CD14-positive monocyte (primary cell): ENCODE measurements at regions not wholly inside any gene's neighbourhood (a gene's known extent, or its start where the extent isn't known, plus 50 kb on each side); places are given as distances from the start of the nearest gene placed in this dataset.
A peak's percentile ranks its signal among the peaks of the same experiment; 100 is the strongest.

Experiments
- DNase-seq, 3 donors: peaks; one replicate each; pipeline ENCODE4 v3.0.0-alpha.2; 2011 to 2022
- H2AFZ ChIP-seq: 2 replicates; pipeline ENCODE4 v1.6.0; 2012; ENCODE audit warnings: mild to moderate bottlenecking, low read depth, low read length, inconsistent platforms; ENCODE audit not compliant: insufficient read depth, poor library complexity, severe bottlenecking
- H3K27ac ChIP-seq, 2 donors: 1 replicate in 1 of 2; 2 replicates in 1 of 2; pipeline ENCODE4 v1.5.1; 2012 to 2013; ENCODE audit warnings: low read length in 2 of 2, control low read depth in 1 of 2, inconsistent platforms in 1 of 2, low read depth in 1 of 2, mild to moderate bottlenecking in 1 of 2
- H3K27me3 ChIP-seq, 2 donors: one replicate each; pipeline versions ENCODE4 v1.6.0 to v1.6.1; 2011 to 2013; ENCODE audit warnings: low read length in 2 of 2; ENCODE audit not compliant: control insufficient read depth in 2 of 2, insufficient read depth in 2 of 2
- H3K36me3 ChIP-seq, 2 donors: replicated peaks in 1 of 2; 1 replicate in 1 of 2; 2 replicates in 1 of 2; pipeline versions ENCODE4 v1.5.1 to v1.6.1; 2012 to 2013; ENCODE audit warnings: low read length in 2 of 2, control low read depth in 1 of 2, inconsistent platforms in 1 of 2, mild to moderate bottlenecking in 1 of 2; ENCODE audit not compliant: insufficient read depth in 2 of 2, control insufficient read depth in 1 of 2
- H3K4me1 ChIP-seq, 2 donors: 1 replicate in 1 of 2; 2 replicates in 1 of 2; pipeline versions ENCODE4 v1.5.1 to v1.6.1; 2012 to 2013; ENCODE audit warnings: low read length in 2 of 2, control low read depth in 1 of 2, inconsistent platforms in 1 of 2, mild to moderate bottlenecking in 1 of 2, moderate library complexity in 1 of 2; ENCODE audit not compliant: insufficient read depth in 2 of 2, control insufficient read depth in 1 of 2
- H3K4me2 ChIP-seq: replicated peaks from 2 replicates; pipeline ENCODE3; 2012; ENCODE audit warnings: low read length, moderate library complexity, mild to moderate bottlenecking; ENCODE audit not compliant: poor library complexity, severe bottlenecking; ENCODE audit errors: extremely low read depth
- H3K4me3 ChIP-seq, 3 experiments: fragments of 200-600 bp in 1 of 3; sonication (generic) in 1 of 3; replicated peaks in 1 of 3; 1 replicate in 2 of 3; 2 replicates in 1 of 3; pipeline ENCODE4 v1.5.1; 2011 to 2013; ENCODE audit warnings: low read length in 3 of 3, mild to moderate bottlenecking in 3 of 3, control low read depth in 2 of 3, low read depth in 2 of 3, inconsistent platforms in 1 of 3, moderate library complexity in 1 of 3
- H3K79me2 ChIP-seq: 2 replicates; pipeline ENCODE4 v1.6.0; 2012; ENCODE audit warnings: mild to moderate bottlenecking, control low read depth, inconsistent platforms, low read length, moderate library complexity; ENCODE audit not compliant: insufficient read depth
- H3K9ac ChIP-seq: 2 replicates; pipeline ENCODE4 v1.6.0; 2017; ENCODE audit warnings: low read length, mild to moderate bottlenecking; ENCODE audit not compliant: insufficient read depth, poor library complexity, severe bottlenecking
- H3K9me3 ChIP-seq, 2 donors: replicated peaks in 1 of 2; 1 replicate in 1 of 2; 2 replicates in 1 of 2; pipeline versions ENCODE4 v1.5.1 to v1.6.1; 2012 to 2013; ENCODE audit warnings: low read length in 2 of 2, control low read depth in 1 of 2; ENCODE audit not compliant: control insufficient read depth in 1 of 2, insufficient read depth in 1 of 2
- H4K20me1 ChIP-seq: 2 replicates; pipeline ENCODE4 v1.6.0; 2012; ENCODE audit warnings: mild to moderate bottlenecking, low read length, control low read depth, moderate library complexity; ENCODE audit not compliant: insufficient read depth
- H3K27ac Mint-ChIP-seq, 7 donors: one replicate each; pipeline ENCODE4 v1.8.0; 2020; ENCODE audit warnings: mild to moderate bottlenecking in 7 of 7, mixed read lengths in 7 of 7, moderate library complexity in 6 of 7, inconsistent platforms in 2 of 7
- H3K27me3 Mint-ChIP-seq, 3 donors: one replicate each; pipeline ENCODE4 v1.8.0; 2021 to 2022; ENCODE audit warnings: low read depth in 3 of 3, mild to moderate bottlenecking in 3 of 3, mixed read lengths in 3 of 3, moderate library complexity in 3 of 3, inconsistent platforms in 1 of 3
- H3K36me3 Mint-ChIP-seq, 2 donors: one replicate each; pipeline ENCODE4 v1.8.0; 2020; ENCODE audit warnings: mixed read lengths in 2 of 2, inconsistent platforms in 1 of 2, mild to moderate bottlenecking in 1 of 2
- H3K4me1 Mint-ChIP-seq: one replicate; pipeline ENCODE4 v1.8.0; 2020; ENCODE audit warnings: mild to moderate bottlenecking, mixed read lengths
- H3K4me3 Mint-ChIP-seq, 2 donors: one replicate each; pipeline ENCODE4 v1.8.0; 2020; ENCODE audit warnings: mild to moderate bottlenecking in 2 of 2, mixed read lengths in 2 of 2, moderate library complexity in 1 of 2
- H3K9me3 Mint-ChIP-seq, 7 donors: one replicate each; pipeline ENCODE4 v1.8.0; 2020 to 2022; ENCODE audit warnings: mixed read lengths in 7 of 7, mild to moderate bottlenecking in 6 of 7, moderate library complexity in 6 of 7, inconsistent platforms in 2 of 7
- WGBS: methylation state at CpG from one replicate; pipeline ENCODE4 v1.1.5; 2013; ENCODE audit warnings: missing lambda C conversion rate; ENCODE audit not compliant: insufficient coverage; 5-methylcytosine and 5-hydroxymethylcytosine counted together
- intact Hi-C, 2 donors: fragments of 100-400 bp; cut with micrococcal nuclease; formaldehyde crosslinking; loops; one replicate each; pipeline versions ENCODE4 v1.15.0 to v1.15.1; 2023
- TF ChIP-seq, protein P1 (sequence below): fragments of 200-600 bp; IDR thresholded peaks from one replicate; pipeline ENCODE4 v1.8.0; 2022; ENCODE audit warnings: antibody characterized with exemption, mild to moderate bottlenecking

DNA sequence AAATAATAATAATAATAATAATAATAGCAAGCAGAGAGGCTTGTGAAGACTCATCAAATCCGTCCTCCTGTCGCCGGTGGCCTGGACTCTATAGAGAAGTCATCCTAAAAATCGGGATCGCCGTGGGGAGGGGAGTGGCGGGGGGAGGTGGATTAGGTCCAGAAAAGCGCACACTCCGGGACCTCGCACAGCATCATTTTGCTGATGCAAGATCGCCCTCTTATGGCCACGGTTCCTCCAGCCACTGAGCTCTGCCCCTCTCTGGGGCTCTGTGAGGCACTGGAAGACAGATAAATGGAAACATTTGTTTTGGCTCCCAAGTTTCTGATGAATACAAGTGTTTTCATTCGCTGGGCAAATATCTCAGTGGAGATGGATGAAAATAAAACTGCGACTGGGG is 612.0 kb downstream of the MATN1 start:
- TF ChIP-seq, protein P1, sequence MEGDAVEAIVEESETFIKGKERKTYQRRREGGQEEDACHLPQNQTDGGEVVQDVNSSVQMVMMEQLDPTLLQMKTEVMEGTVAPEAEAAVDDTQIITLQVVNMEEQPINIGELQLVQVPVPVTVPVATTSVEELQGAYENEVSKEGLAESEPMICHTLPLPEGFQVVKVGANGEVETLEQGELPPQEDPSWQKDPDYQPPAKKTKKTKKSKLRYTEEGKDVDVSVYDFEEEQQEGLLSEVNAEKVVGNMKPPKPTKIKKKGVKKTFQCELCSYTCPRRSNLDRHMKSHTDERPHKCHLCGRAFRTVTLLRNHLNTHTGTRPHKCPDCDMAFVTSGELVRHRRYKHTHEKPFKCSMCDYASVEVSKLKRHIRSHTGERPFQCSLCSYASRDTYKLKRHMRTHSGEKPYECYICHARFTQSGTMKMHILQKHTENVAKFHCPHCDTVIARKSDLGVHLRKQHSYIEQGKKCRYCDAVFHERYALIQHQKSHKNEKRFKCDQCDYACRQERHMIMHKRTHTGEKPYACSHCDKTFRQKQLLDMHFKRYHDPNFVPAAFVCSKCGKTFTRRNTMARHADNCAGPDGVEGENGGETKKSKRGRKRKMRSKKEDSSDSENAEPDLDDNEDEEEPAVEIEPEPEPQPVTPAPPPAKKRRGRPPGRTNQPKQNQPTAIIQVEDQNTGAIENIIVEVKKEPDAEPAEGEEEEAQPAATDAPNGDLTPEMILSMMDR = peak; percentile 34
- Histone ChIP-seq H3K36me3 (no peaks in the 10 kb centered on the region), H3K9me3 (no peaks in the 10 kb centered on the region), H3K4me3 (no peak overlapping the region), H3K27ac (no peak overlapping the region), H4K20me1 (no peaks in the 10 kb centered on the region), H3K79me2 (no peaks in the 10 kb centered on the region), H3K4me2 (no peak overlapping the region), H2AFZ (no peak overlapping the region), H3K27me3 (peaks cover 0 to 8% of the 10 kb centered on the region in 2 donors), H3K4me1 (no peaks in the 10 kb centered on the region), H3K9ac (no peak overlapping the region)
- no peaks in the 10 kb centered on the region for H3K36me3 Mint-ChIP-seq
- WGBS = 10% methylated on average over 14 of the region's 14 CpGs
- no peaks in the 10 kb centered on the region for H3K4me1 Mint-ChIP-seq
- H3K27me3 Mint-ChIP-seq = peaks cover 16 to 29% (median 28%) of the 10 kb centered on the region in 3 donors
- H3K4me3 Mint-ChIP-seq = no peak overlapping the region
- intact Hi-C loops = no loop called here
- no peaks in the 10 kb centered on the region for H3K9me3 Mint-ChIP-seq
- peak in 1 of 3 donors; percentile 16 for DNase-seq
- H3K27ac Mint-ChIP-seq = no peak overlapping the region

DNA sequence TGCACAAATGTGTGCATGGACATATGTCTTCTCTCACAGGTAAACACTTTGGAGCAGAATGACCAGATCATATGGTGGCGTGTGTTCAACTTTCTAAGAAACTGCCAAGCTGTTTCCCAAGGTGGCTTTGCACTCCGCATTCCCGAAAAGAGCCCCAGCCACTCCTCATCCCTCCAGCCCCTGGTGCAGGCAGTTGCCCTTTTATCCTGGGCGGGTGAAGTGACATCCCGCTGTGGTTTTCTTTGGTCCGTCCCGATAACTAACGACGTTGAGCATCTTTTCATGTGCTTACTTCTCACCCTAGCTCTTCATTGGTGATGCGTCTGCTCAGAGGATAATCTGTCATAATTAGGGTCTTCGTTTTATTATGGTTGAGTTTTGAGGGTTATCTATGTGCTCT is 612.5 kb downstream of the MATN1 start:
- intact Hi-C loops = no loop called here
- H4K20me1 ChIP-seq = no peaks in the 10 kb centered on the region
- H3K4me2 ChIP-seq = no peak overlapping the region
- no peak for DNase-seq
- no peak overlapping the region for H3K4me3 Mint-ChIP-seq
- H3K27me3 Mint-ChIP-seq = peaks cover 16 to 29% (median 28%) of the 10 kb centered on the region in 3 donors
- no peaks in the 10 kb centered on the region for H3K36me3 Mint-ChIP-seq
- H3K27ac ChIP-seq = no peak overlapping the region
- no peak overlapping the region for H3K9ac ChIP-seq
- H3K4me3 ChIP-seq = no peak overlapping the region
- H3K4me1 ChIP-seq = no peaks in the 10 kb centered on the region
- H2AFZ ChIP-seq = no peak overlapping the region
- no peaks in the 10 kb centered on the region for H3K79me2 ChIP-seq
- H3K27ac Mint-ChIP-seq = no peak overlapping the region
- 82% methylated on average over 5 of the region's 11 CpGs for WGBS
- H3K9me3 ChIP-seq = no peaks in the 10 kb centered on the region
- H3K9me3 Mint-ChIP-seq = no peaks in the 10 kb centered on the region
- TF ChIP-seq, protein P1 = no peak
- H3K27me3 ChIP-seq = peaks cover 0 to 8% of the 10 kb centered on the region in 2 donors
- H3K4me1 Mint-ChIP-seq = no peaks in the 10 kb centered on the region
- H3K36me3 ChIP-seq = no peaks in the 10 kb centered on the region
